CD4-positive, alpha-beta T cell (primary cell): ENCODE measurements at regions not wholly inside any gene's neighbourhood (a gene's known extent, or its start where the extent isn't known, plus 50 kb on each side); places are given as distances from the start of the nearest gene placed in this dataset.

ENCODE experiments used
- ATAC-seq: fragments of 200-7000 bp; cut with Tn5 transposase; one replicate; pipeline ENCODE4 v1.10.0; 2022; ENCODE audit warnings: mild to moderate bottlenecking; ENCODE audit not compliant: poor library complexity
- CTCF ChIA-PET: fragments of 350-600 bp; sonication (Branson Sonifier 250); formaldehyde crosslinking; loops from one replicate; lab custom pipeline; 2021; ENCODE audit warnings: antibody characterized with exemption, inconsistent platforms; lab: Charles Lee
- POLR2A ChIA-PET: fragments of 350-600 bp; sonication (Branson Sonifier 250); formaldehyde crosslinking; loops from one replicate; lab custom pipeline; 2021; ENCODE audit warnings: antibody characterized with exemption, inconsistent platforms; lab: Charles Lee
- DNase-seq, 14 experiments: peaks; one replicate each; pipeline ENCODE4 v3.0.0-alpha.2; 2013 to 2020; ENCODE audit warnings: mixed read lengths in 2 of 14
- H3K27ac ChIP-seq, 2 donors: one replicate each; pipeline versions ENCODE4 v1.5.1 to v1.7.0; 2013; ENCODE audit warnings: low read length in 2 of 2, low read depth in 1 of 2, mild to moderate bottlenecking in 1 of 2
- H3K27me3 ChIP-seq, 2 experiments: 1 replicate in 1 of 2; 2 replicates in 1 of 2; pipeline versions ENCODE4 v1.6.1 to v1.7.0; 2013; ENCODE audit warnings: low read length in 2 of 2, control low read depth in 1 of 2, mild to moderate bottlenecking in 1 of 2, moderate library complexity in 1 of 2; ENCODE audit not compliant: insufficient read depth in 2 of 2, control insufficient read depth in 1 of 2
- H3K36me3 ChIP-seq: one replicate; pipeline ENCODE4 v1.6.1; 2013; ENCODE audit warnings: low read length, control low read depth; ENCODE audit not compliant: insufficient read depth
- H3K4me1 ChIP-seq: one replicate; pipeline ENCODE4 v1.6.1; 2013; ENCODE audit warnings: low read length, control low read depth; ENCODE audit not compliant: insufficient read depth
- H3K4me3 ChIP-seq: one replicate; pipeline ENCODE4 v1.5.1; 2013; ENCODE audit warnings: mild to moderate bottlenecking, low read length, moderate library complexity
- H3K9me3 ChIP-seq, 2 experiments: 1 replicate in 1 of 2; 2 replicates in 1 of 2; pipeline versions ENCODE4 v1.6.1 to v1.7.0; 2013; ENCODE audit warnings: low read length in 2 of 2, mild to moderate bottlenecking in 2 of 2, control low read depth in 1 of 2, moderate library complexity in 1 of 2; ENCODE audit not compliant: control insufficient read depth in 1 of 2, insufficient read depth in 1 of 2
- H3K27ac Mint-ChIP-seq: one replicate; pipeline ENCODE4 v1.8.0; 2020; ENCODE audit warnings: mixed read lengths
- H3K27me3 Mint-ChIP-seq: one replicate; pipeline ENCODE4 v1.8.0; 2021; ENCODE audit warnings: mixed read lengths
- H3K36me3 Mint-ChIP-seq: one replicate; pipeline ENCODE4 v1.8.0; 2021; ENCODE audit warnings: low read depth, mixed read lengths
- H3K4me1 Mint-ChIP-seq: one replicate; pipeline ENCODE4 v1.8.0; 2021; ENCODE audit warnings: low read depth, mixed read lengths
- H3K4me3 Mint-ChIP-seq: one replicate; pipeline ENCODE4 v1.8.0; 2020; ENCODE audit warnings: mild to moderate bottlenecking, mixed read lengths
- H3K9me3 Mint-ChIP-seq: one replicate; pipeline ENCODE4 v1.8.0; 2020; ENCODE audit warnings: mixed read lengths
- intact Hi-C, 2 experiments: fragments of 100-400 bp; cut with DNase I in 1 of 2; cut with micrococcal nuclease in 1 of 2; formaldehyde crosslinking; loops; one replicate each; pipeline versions ENCODE4 v1.15.1 to v1.9.0; 2023 to 2025; cut with DNase I, micrococcal nuclease
- TF ChIP-seq, protein P1 (sequence below): fragments of 200-600 bp; IDR thresholded peaks from one replicate; pipeline ENCODE4 v1.8.0; 2022; ENCODE audit warnings: antibody characterized with exemption, mild to moderate bottlenecking

DNA sequence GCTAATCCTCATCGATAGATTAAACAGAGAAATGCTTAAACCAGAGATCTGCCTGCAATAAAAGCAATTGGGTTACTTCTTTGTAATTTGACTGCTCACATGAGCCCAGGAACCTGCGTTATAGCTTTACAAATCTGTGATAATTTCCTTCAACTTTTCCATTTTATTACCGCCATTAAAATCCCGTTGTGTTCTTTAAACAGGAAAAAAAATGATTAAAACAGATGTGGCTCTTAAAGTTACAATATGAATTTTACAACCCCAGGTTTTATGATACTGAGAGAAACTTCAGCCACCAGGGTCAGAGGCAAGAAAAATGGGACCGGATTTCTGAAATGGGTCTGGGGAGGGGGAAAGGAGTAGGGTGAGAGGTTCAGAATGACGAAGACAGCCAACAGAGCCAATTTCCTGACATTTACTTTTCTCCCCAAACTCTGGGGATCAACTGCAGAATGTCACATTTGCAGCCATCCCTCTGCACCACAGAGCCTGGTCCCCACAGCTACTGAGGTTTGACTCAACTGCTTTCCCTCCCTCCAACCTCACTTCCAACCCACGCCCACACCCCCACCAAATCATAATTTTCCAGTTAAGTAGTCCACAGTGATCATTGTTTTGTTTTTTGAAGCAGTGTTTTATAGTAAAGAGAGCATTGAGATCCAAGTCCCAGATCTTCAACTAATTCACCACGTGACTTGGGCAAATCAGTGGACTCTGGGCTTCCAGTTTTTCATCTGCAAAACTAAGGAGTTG, 77.6 kb upstream of the EYA2 start:
- Histone ChIP-seq H3K27ac (no peak overlapping the region), H3K4me3 (no peak overlapping the region), H3K27me3 (peaks cover 3 to 11% of the 10 kb centered on the region in 2 experiments), H3K4me1 (no peaks in the 10 kb centered on the region), H3K9me3 (no peaks in the 10 kb centered on the region), H3K36me3 (no peaks in the 10 kb centered on the region)
- H3K36me3 Mint-ChIP-seq = no peaks in the 10 kb centered on the region
- ChIA-PET POLR2A (no interaction called here), CTCF (no interaction called here)
- no peaks in the 10 kb centered on the region for H3K9me3 Mint-ChIP-seq
- H3K4me3 Mint-ChIP-seq = no peak overlapping the region
- no peak overlapping the region for H3K27ac Mint-ChIP-seq
- TF ChIP-seq, protein P1, sequence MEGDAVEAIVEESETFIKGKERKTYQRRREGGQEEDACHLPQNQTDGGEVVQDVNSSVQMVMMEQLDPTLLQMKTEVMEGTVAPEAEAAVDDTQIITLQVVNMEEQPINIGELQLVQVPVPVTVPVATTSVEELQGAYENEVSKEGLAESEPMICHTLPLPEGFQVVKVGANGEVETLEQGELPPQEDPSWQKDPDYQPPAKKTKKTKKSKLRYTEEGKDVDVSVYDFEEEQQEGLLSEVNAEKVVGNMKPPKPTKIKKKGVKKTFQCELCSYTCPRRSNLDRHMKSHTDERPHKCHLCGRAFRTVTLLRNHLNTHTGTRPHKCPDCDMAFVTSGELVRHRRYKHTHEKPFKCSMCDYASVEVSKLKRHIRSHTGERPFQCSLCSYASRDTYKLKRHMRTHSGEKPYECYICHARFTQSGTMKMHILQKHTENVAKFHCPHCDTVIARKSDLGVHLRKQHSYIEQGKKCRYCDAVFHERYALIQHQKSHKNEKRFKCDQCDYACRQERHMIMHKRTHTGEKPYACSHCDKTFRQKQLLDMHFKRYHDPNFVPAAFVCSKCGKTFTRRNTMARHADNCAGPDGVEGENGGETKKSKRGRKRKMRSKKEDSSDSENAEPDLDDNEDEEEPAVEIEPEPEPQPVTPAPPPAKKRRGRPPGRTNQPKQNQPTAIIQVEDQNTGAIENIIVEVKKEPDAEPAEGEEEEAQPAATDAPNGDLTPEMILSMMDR = no peak
- DNase-seq (no peak), ATAC-seq (no peak)
- H3K4me1 Mint-ChIP-seq = no peaks in the 10 kb centered on the region
- peaks cover 52% of the 10 kb centered on the region for H3K27me3 Mint-ChIP-seq
- intact Hi-C loops = no loop called here

DNA sequence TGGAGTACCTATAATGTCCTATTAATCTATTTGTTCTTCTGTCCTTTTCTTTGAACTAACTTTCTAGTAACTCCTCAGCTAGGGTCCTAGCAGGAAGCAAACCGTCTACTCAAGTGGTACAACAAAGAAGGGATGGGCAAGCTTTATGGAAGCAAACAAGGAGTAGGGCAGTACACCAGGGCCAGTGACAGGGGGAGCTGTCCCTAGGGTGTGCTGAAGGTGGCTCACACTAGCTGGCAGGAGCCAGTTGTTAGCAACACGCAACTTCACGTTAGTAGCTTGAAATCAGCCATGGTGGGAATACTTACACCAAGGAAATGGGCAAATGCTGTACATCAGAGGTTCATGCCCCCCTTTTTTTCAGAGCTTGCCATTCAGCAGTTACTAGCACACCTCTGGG, 74.0 kb upstream of the EYA2 start:
- Mint-ChIP-seq H3K9me3 (no peaks in the 10 kb centered on the region), H3K4me1 (no peaks in the 10 kb centered on the region), H3K4me3 (no peak overlapping the region), H3K27ac (no peak overlapping the region), H3K27me3 (peaks cover 36% of the 10 kb centered on the region), H3K36me3 (no peaks in the 10 kb centered on the region)
- Histone ChIP-seq H3K27me3 (peaks cover 0 to 7% of the 10 kb centered on the region in 2 experiments), H3K36me3 (no peaks in the 10 kb centered on the region), H3K9me3 (no peaks in the 10 kb centered on the region), H3K4me3 (no peak overlapping the region), H3K4me1 (no peaks in the 10 kb centered on the region), H3K27ac (no peak overlapping the region)
- CTCF ChIA-PET = no interaction called here
- POLR2A ChIA-PET = no interaction called here
- ATAC-seq = no peak
- TF ChIP-seq, protein P1 = no peak
- no peak for DNase-seq
- intact Hi-C loops = no loop called here

GRCh38 chr20:46823271-46823751, 71.3 kb upstream of the EYA2 start:
- Histone ChIP-seq H3K4me1 (no peaks in the 10 kb centered on the region), H3K4me3 (no peak overlapping the region), H3K27me3 (peaks cover 0 to 8% of the 10 kb centered on the region in 2 experiments), H3K36me3 (no peaks in the 10 kb centered on the region), H3K9me3 (no peaks in the 10 kb centered on the region), H3K27ac (no peak overlapping the region)
- ATAC-seq (no peak), DNase-seq (no peak)
- Mint-ChIP-seq H3K36me3 (no peaks in the 10 kb centered on the region), H3K27me3 (peaks cover 30% of the 10 kb centered on the region), H3K9me3 (no peaks in the 10 kb centered on the region), H3K4me3 (no peak overlapping the region), H3K27ac (no peak overlapping the region), H3K4me1 (no peaks in the 10 kb centered on the region)
- TF ChIP-seq, protein P1 = no peak
- ChIA-PET CTCF (no interaction called here), POLR2A (no interaction called here)
- intact Hi-C loops = no loop called here
